H1 (cell line): ENCODE measurements at regions not wholly inside any gene's neighbourhood (a gene's known extent, or its start where the extent isn't known, plus 50 kb on each side); places are given as distances from the start of the nearest gene placed in this dataset.

Experiments
- CHD7 ChIP-seq: fragments of 300-600 bp; sonication (generic); IDR thresholded peaks from 2 replicates; pipeline ENCODE4 v1.7.1; 2012; ENCODE audit warnings: low read length, moderate library complexity, mild to moderate bottlenecking, inconsistent platforms; ENCODE audit not compliant: insufficient replicate concordance
- CTCF ChIP-seq, 3 experiments: IDR thresholded peaks; 1 replicate in 2 of 3; 2 replicates in 1 of 3; pipeline versions ENCODE4 v1.5.1 to v1.6.1; 2011; ENCODE audit warnings: low read length in 3 of 3, mild to moderate bottlenecking in 3 of 3, inconsistent platforms in 2 of 3, low read depth in 1 of 3, moderate library complexity in 1 of 3; ENCODE audit not compliant: insufficient read depth in 1 of 3; ENCODE audit errors: control extremely low read depth in 1 of 3
- EP300 ChIP-seq, 2 experiments: IDR thresholded peaks; 1 replicate in 1 of 2; 2 replicates in 1 of 2; pipeline ENCODE4 v1.6.1; 2011 to 2012; ENCODE audit warnings: low read depth in 2 of 2, low read length in 2 of 2, mild to moderate bottlenecking in 2 of 2, borderline replicate concordance in 1 of 2, inconsistent platforms in 1 of 2, moderate library complexity in 1 of 2
- EZH2 ChIP-seq: fragments of 200-600 bp; sonication (generic); IDR thresholded peaks from 2 replicates; pipeline ENCODE4 v1.7.1; 2012; ENCODE audit warnings: low read depth, mild to moderate bottlenecking, moderate library complexity, low read length, inconsistent platforms; ENCODE audit not compliant: severe bottlenecking
- MAFK ChIP-seq: IDR thresholded peaks from 2 replicates; pipeline ENCODE4 v1.6.1; 2012; ENCODE audit warnings: low read depth, mild to moderate bottlenecking, improper control_type of control experiment, low read length
- POLR2A ChIP-seq, 2 experiments: IDR thresholded peaks; 1 replicate in 1 of 2; 2 replicates in 1 of 2; pipeline ENCODE4 v1.6.1; 2011; ENCODE audit warnings: low read depth in 2 of 2, low read length in 2 of 2, mild to moderate bottlenecking in 2 of 2; ENCODE audit errors: control extremely low read depth in 1 of 2
- POLR2AphosphoS5 ChIP-seq: IDR thresholded peaks from 2 replicates; pipeline ENCODE4 v1.6.1; 2011; ENCODE audit warnings: low read depth, low read length
- SP1 ChIP-seq: IDR thresholded peaks from 2 replicates; pipeline ENCODE4 v1.6.1; 2011; ENCODE audit warnings: low read depth, low read length
- SUZ12 ChIP-seq: fragments of 200-600 bp; sonication (generic); IDR thresholded peaks from 2 replicates; pipeline ENCODE4 v1.6.1; 2012; ENCODE audit warnings: mild to moderate bottlenecking, inconsistent platforms, low read length, moderate library complexity, mixed read lengths
- TAF7 ChIP-seq: optimal IDR thresholded peaks from 2 replicates; pipeline ENCODE3; 2011; ENCODE audit warnings: low read depth, mild to moderate bottlenecking, inconsistent platforms, low read length, moderate library complexity, borderline replicate concordance
- TBP ChIP-seq: IDR thresholded peaks from 2 replicates; pipeline ENCODE4 v1.6.1; 2011; ENCODE audit warnings: low read depth, low read length, improper control_type of control experiment
- TF ChIP-seq, protein P1 (sequence below): IDR thresholded peaks from 2 replicates; pipeline ENCODE4 v1.6.1; 2011; ENCODE audit warnings: low read depth, mild to moderate bottlenecking, low read length; ENCODE audit not compliant: insufficient read depth
- TF ChIP-seq, protein P2 (sequence below): IDR thresholded peaks from 2 replicates; pipeline ENCODE4 v1.6.1; 2011; ENCODE audit warnings: low read length, improper control_type of control experiment

- no peak for TF ChIP-seq EZH2
- no peak for TF ChIP-seq POLR2AphosphoS5
- no peak for TF ChIP-seq CHD7
- TF ChIP-seq EP300 (IDR thresholded peaks at IDR 0.05; ENCODE audit: borderline replicate concordance in 1 of 2, low read depth in 2 of 2, low read length in 2 of 2) = no peak
- TF ChIP-seq CTCF (IDR thresholded peaks at IDR 0.05; ENCODE audit: control extremely low read depth in 1 of 3, insufficient read depth in 1 of 3, low read depth in 1 of 3, low read length in 3 of 3) = no peak
- TF ChIP-seq, protein P1, sequence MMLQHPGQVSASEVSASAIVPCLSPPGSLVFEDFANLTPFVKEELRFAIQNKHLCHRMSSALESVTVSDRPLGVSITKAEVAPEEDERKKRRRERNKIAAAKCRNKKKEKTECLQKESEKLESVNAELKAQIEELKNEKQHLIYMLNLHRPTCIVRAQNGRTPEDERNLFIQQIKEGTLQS = no peak
- TF ChIP-seq MAFK = no peak
- no peak for TF ChIP-seq TAF7
- no peak for TF ChIP-seq TBP
- no peak for TF ChIP-seq POLR2A (IDR thresholded peaks at IDR 0.05; ENCODE audit: control extremely low read depth in 1 of 2, low read depth in 2 of 2, low read length in 2 of 2)
- TF ChIP-seq SP1 = no peak
- TF ChIP-seq, protein P2, sequence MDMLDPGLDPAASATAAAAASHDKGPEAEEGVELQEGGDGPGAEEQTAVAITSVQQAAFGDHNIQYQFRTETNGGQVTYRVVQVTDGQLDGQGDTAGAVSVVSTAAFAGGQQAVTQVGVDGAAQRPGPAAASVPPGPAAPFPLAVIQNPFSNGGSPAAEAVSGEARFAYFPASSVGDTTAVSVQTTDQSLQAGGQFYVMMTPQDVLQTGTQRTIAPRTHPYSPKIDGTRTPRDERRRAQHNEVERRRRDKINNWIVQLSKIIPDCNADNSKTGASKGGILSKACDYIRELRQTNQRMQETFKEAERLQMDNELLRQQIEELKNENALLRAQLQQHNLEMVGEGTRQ = no peak
- no peak for TF ChIP-seq SUZ12
These were observed 351.7 kb downstream of the RAD51AP2 start for GRCh38 chr2:17166506-17166905.
